ENCODE measurements at regions not wholly inside any gene's neighbourhood (a gene's known extent, or its start where the extent isn't known, plus 50 kb on each side); places are given as distances from the start of the nearest gene placed in this dataset.
"Not testable (repeated sequence)": the region's sequence is repeated elsewhere in the genome, so short reads cannot be mapped to it uniquely, and the experiment has no call there.

- no peak for TF ChIP-seq FOSL2 (IDR thresholded peaks at IDR 0.05)
- TF ChIP-seq FOSL2 (CRISPR knock-in tag; IDR thresholded peaks at IDR 0.05): no peak
- TF ChIP-seq EP300 (IDR thresholded peaks at IDR 0.05): no peak
- no peak for TF ChIP-seq SREBF2 (IDR thresholded peaks at IDR 0.05)
- TF ChIP-seq BHLHE40 (IDR thresholded peaks at IDR 0.05; ENCODE audit: low read depth, low read length): no peak
- no peak for TF ChIP-seq RAD21 (conservative IDR thresholded peaks at IDR 0.05 in 1 of 2, IDR thresholded peaks at IDR 0.05 in 1 of 2)
- TF ChIP-seq ESRRA (IDR thresholded peaks at IDR 0.05; ENCODE audit: borderline replicate concordance, low read length): no peak
- TF ChIP-seq CHD4 (IDR thresholded peaks at IDR 0.05; ENCODE audit: borderline replicate concordance): no peak
- TF ChIP-seq GATA3 (IDR thresholded peaks at IDR 0.05; ENCODE audit: borderline replicate concordance): no peak
- FAIRE-seq (no peak), DNase-seq (ENCODE audit: low read depth in 1 of 2, low spot score in 1 of 2) (no peak), ATAC-seq (no peak)
- H3K4me1 ChIP-seq: no peaks in the 10 kb centered on the region
- 61% methylated on average over 10 of the region's 10 CpGs for WGBS (ENCODE audit: missing lambda C conversion rate)
- peaks cover 9% of the 10 kb centered on the region; the same call in 1 of the 3 replicates for H3K9me3 ChIP-seq
- H3K27ac ChIP-seq: no peak overlapping the region
- no peak overlapping the region for H3K4me3 ChIP-seq
- H3K4me2 ChIP-seq: no peak overlapping the region
- CTCF ChIA-PET: interaction anchor here (0.9 kb wide), 1 partner anchor 18 kb away, joined by 3 read pairs; no protein-coding TSS in a partner anchor
- POLR2A ChIA-PET: no interaction called here
These were observed 428.7 kb upstream of the ID2 start for GRCh38 chr2:8252997-8253694.

- ChIA-PET CTCF (interaction anchor here (0.9 kb wide), 1 partner anchor 17 kb away, joined by 3 read pairs; no protein-coding TSS in a partner anchor), POLR2A (no interaction called here)
- ATAC-seq: no peak
- WGBS (ENCODE audit: missing lambda C conversion rate): 77% methylated on average over 2 of the region's 2 CpGs
- Histone ChIP-seq H3K4me3 (no peak overlapping the region), H3K27ac (no peak overlapping the region), H3K9me3 (peaks cover 9% of the 10 kb centered on the region; the same call in 1 of the 3 replicates), H3K4me1 (no peaks in the 10 kb centered on the region), H3K4me2 (no peak overlapping the region)
- TF ChIP-seq POLR2A (IDR thresholded peaks at IDR 0.05; ENCODE audit: low read length): no peak
- TF ChIP-seq NPAS2 (CRISPR knock-in tag; IDR thresholded peaks at IDR 0.05; ENCODE audit: borderline replicate concordance): no peak
- no peak for TF ChIP-seq E2F6 (IDR thresholded peaks at IDR 0.05; ENCODE audit: borderline replicate concordance, low read depth)
- no peak for TF ChIP-seq MAFK (IDR thresholded peaks at IDR 0.05; ENCODE audit: partially characterized antibody)
- TF ChIP-seq MAZ (IDR thresholded peaks at IDR 0.05; ENCODE audit: borderline replicate concordance, low read depth, low read length): no peak
- no peak for TF ChIP-seq PBX3 (IDR thresholded peaks at IDR 0.05)
- TF ChIP-seq ZSCAN20 (CRISPR knock-in tag; IDR thresholded peaks at IDR 0.05): no peak
- no peak for TF ChIP-seq HES2 (IDR thresholded peaks at IDR 0.05)
- no peak for TF ChIP-seq SMC3 (IDR thresholded peaks at IDR 0.05)
- no peak for TF ChIP-seq HOXA7 (CRISPR knock-in tag; IDR thresholded peaks at IDR 0.05)
- TF ChIP-seq FOSL2 (IDR thresholded peaks at IDR 0.05): no peak
- TF ChIP-seq FOSL2 (CRISPR knock-in tag; IDR thresholded peaks at IDR 0.05): no peak
- no peak for TF ChIP-seq SREBF2 (IDR thresholded peaks at IDR 0.05)
- DNase-seq (ENCODE audit: low read depth in 1 of 2, low spot score in 1 of 2): no peak
- no peak for FAIRE-seq
These were observed 428.1 kb upstream of the ID2 start for GRCh38 chr2:8253781-8254180.

GRCh38 chr2:8254214-8254613 lies 427.6 kb upstream of the ID2 start:
- CTCF ChIA-PET; POLR2A ChIA-PET; ATAC-seq; H3K9me3 ChIP-seq; H3K4me1 ChIP-seq; H3K4me2 ChIP-seq; FAIRE-seq; DNase-seq (ENCODE audit: low read depth in 1 of 2, low spot score in 1 of 2); H3K4me3 ChIP-seq; H3K27ac ChIP-seq: not testable (repeated sequence)
